DMS114 treated with DMSO at 0.1 percent for 48 hours (cell line): ENCODE measurements at regions not wholly inside any gene's neighbourhood (a gene's known extent, or its start where the extent isn't known, plus 50 kb on each side); places are given as distances from the start of the nearest gene placed in this dataset.

Experiments used
- DNase-seq: peaks from one replicate; lab custom pipeline; 2025; ENCODE audit not compliant: unreplicated experiment; lab: John Stamatoyannopoulos, UW

DNA sequence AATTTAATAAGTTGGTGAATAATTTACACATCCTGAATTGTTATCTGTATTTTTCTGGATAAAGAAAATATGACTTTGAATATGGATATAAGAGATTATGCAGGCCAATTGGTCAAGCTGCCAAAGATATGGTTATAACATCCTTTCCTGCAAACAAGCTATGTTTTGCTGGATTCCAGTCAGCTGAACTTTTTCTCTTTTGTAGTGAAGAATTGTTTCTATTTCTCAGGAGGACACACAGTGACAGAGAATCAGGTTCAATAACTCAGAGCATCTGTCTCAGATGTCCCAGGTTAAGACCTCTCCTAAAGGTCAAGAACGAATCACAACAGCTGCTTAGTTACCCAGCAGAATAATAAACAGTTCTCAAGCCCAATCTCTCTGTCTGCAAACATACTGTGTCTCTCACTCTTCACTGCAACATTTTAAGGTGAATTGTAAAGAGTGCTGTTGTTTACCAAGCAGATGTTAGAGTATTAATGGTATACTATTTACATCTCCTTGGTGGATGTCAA, 189.5 kb upstream of the ANKRD50 start:
- DNase-seq, result no peak

DNA sequence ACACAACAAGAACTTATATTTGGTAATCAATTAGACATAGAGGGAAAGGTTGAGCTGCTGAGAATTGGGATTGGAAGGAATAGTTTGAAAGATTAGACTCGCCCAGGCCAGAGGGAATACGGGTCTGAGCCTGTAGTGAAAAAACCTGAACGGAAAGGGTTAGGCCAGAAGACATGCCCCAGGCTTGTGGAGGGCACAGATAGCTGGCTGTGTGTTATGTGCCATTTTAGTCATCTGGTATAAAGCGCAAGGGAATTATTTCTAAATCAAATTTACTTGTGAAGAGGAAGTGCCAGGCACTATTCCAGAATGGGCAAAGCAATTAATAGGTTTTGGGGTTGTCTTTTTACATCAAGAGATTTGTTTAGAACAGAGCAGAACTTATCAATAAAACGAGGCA, 187.5 kb upstream of the ANKRD50 start:
- DNase-seq, result no peak

- DNase-seq, result no peak
These were observed 178.0 kb upstream of the ANKRD50 start for GRCh38 chr4:124890522-124890921.

GRCh38 chr4:124887739-124888138, 175.2 kb upstream of the ANKRD50 start:
- DNase-seq, result no peak

- no peak for DNase-seq
These were observed 171.8 kb upstream of the ANKRD50 start for GRCh38 chr4:124884316-124884715.

GRCh38 chr4:124883632-124884031, 171.1 kb upstream of the ANKRD50 start:
- DNase-seq, result no peak

DNA sequence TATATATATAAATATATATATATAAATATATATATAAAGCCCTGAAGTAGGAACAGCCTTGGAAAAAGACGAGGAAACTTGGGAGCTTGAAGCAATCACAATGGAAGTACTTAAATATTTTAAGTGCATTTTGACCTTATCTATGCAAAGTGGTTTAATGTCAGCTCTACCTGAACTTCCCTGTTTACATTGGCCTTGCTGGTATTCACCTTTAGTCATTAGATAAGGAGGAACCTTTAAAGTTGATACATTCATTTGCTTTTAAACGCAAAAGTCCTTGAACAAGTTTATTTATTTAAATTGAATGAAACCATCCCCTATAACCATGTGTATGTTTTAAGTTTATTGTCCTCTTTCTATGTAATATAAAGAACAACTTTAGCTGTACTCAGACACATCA, 166.7 kb upstream of the ANKRD50 start:
- no peak for DNase-seq

DNA sequence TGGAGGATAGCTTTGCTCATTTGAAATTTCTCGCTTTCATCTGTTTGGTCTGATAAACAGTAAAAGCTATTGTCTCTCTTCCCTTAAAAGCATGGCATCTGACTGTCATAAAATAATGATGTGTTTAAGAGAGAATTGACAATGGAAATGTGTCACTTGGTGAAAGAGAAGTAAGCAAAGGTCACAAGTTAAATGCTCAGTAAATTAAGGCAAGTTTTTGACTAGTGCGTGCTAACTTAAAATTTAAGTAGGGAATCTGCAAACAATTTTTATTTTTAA, 161.6 kb upstream of the ANKRD50 start:
- DNase-seq, result no peak

- no peak for DNase-seq
These were observed 161.0 kb upstream of the ANKRD50 start for GRCh38 chr4:124873361-124874171.

DNA sequence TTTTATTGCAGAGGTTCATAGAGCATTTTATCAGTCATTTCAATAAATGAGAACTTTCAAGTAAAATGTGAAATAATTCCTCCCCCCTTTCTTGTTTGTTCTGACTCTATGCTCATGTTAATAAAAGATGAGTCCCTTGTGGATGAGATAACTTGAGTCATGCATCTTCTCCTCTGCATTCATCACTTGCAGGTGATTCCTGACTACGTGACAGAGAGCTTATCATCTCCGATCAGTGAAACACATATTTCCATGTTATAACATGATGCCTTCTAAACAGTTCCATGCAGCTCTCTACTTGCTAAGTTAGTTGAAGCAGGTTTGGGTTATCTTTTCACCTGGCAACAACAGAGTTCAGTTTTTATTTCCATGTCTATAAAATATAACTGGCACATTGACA, 160.1 kb upstream of the ANKRD50 start:
- no peak for DNase-seq

- no peak for DNase-seq
These were observed 157.5 kb upstream of the ANKRD50 start for GRCh38 chr4:124869961-124870495.

DNA sequence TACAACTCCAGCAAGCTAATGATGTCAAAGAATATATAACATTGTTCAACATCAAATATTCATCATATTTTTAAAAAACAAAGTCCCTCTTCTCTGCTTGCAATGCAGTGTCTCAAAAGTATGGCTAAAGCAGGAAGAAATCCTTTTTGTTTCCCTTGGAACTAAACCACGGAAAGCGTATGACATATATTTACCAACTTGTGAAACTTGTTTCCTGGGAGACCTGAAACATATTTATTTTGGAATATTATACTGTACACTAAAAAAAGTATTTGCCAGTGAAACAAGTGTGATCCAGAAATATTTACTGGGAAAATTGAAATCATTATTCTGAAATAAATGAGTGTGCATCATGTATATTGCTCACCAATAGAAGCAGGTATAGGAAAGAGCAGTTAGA, 156.0 kb upstream of the ANKRD50 start:
- no peak for DNase-seq

DNA sequence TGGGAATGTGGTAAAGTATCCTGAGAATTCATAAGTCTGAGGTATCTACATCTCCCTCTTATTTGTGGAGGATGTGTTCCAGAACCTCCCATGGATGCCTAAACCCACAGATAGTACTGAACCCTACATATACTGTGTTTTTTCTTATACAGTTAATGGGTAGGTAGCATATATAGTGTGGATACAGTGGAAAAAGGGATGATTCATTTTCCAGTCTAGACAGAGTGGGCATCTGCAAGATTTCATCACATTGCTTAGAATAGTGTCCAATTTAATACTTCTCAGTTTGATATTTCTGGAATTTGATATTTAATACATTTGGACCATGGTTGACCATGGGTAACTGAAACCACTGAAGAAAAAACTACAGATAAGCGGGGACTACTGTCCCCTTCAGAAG, 155.0 kb upstream of the ANKRD50 start:
- no peak for DNase-seq

- DNase-seq, result no peak
These were observed 153.8 kb upstream of the ANKRD50 start for GRCh38 chr4:124866301-124866700.

GRCh38 chr4:124863040-124863545, 150.6 kb upstream of the ANKRD50 start:
- no peak for DNase-seq

- DNase-seq, result no peak
These were observed 149.7 kb upstream of the ANKRD50 start for GRCh38 chr4:124862261-124862660.

- DNase-seq, result no peak
These were observed 149.2 kb upstream of the ANKRD50 start for GRCh38 chr4:124861761-124862160.

DNA sequence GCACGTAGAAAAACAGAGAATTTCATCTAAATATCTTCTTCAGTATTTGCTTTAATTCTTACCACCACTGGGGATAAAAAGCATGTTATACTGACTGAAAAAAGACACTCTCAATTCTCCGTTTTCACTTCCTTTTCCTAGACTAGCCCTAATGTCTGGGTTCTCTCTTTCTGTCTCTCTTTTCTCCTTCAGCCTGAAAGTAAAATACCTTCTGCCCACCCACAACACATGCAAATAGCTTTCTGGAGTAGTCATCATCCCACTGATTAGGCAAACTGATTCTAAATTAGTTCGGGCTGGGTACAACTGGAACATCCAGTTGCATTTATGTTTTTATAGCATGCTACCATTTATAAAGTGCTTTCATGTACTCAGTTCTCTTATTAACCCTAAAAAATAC, 142.4 kb upstream of the ANKRD50 start:
- no peak for DNase-seq

- no peak for DNase-seq
These were observed 139.2 kb upstream of the ANKRD50 start for GRCh38 chr4:124851741-124852140.

- no peak for DNase-seq
These were observed 133.8 kb upstream of the ANKRD50 start for GRCh38 chr4:124846306-124846705.

DNA sequence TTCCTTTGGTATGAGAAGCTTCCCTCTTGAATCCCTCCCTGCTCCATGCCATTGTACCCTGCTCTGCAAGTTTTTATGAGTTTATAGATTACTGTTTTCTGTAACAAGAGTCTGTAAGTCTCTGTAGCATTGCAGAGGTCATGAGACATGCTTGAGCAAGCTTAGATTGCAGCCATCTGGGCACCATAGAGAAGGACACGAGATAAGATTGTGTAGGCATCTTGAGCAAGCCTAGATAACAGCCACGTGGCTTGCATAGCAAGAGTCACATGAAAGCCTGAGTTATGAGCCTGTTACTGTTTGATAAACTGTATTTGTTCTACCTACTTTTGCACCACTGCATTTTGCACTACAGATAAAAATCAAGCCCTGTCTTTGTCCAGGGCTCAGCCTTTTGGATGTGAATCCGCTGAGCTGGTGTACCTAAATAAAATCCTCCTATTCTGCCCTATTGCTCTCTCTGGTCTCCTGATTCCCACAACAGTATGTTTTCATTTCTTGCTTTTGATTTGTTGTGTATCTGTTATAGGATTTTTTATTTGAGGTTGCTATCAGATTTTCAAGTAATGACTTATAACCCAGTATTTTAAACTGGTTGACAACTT, 127.4 kb upstream of the ANKRD50 start:
- DNase-seq, result no peak

- no peak for DNase-seq
These were observed 121.4 kb upstream of the ANKRD50 start for GRCh38 chr4:124833831-124834505.
